CD4-positive, alpha-beta T cell treated with Interleukin-17A for 4 hours (primary cell): ENCODE measurements at regions not wholly inside any gene's neighbourhood (a gene's known extent, or its start where the extent isn't known, plus 50 kb on each side); places are given as distances from the start of the nearest gene placed in this dataset.

Experiments used
- DNase-seq: peaks from one replicate; pipeline ENCODE4 v3.0.0-alpha.2; 2020; ENCODE audit warnings: mixed read lengths

DNA sequence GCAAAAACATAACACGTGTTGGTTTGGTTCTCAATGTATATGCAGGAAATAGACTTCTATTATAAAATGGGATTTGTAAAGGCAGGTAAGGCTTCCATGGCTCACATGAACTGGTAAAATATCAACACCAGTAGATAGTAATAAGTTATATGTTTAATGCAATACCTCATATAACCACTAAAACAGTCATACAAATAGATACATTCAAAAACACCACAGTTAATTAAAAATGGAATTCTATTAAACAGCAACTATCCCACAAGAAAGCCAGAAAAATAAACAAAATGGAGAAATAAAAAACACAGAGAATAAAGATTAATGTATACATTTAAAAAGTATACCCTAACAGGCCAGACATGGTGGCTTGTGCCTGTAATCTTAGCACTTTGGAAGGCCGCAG lies 243.8 kb upstream of the LRATD1 start:
- no peak for DNase-seq

- no peak for DNase-seq
Observed at GRCh38 chr2:14396533-14397083, 235.9 kb upstream of the LRATD1 start.

DNA sequence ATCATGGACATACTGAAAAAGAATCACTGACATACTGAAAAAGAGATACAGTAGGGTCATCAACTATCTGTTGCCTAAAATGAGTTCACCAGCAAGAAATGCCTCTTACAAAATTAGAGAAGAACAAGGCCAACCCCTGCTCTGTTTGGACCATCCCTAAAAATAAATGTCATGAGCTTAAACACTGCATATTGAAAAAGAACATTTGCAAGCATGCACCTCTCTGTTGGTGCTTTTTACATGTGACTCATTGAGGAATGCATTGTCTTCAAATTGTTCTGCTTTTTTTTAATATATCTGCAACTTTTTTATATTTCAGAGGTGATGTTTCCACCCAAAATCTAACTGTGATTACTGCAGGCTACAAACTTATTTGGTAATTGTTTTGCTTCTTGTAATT lies 233.9 kb upstream of the LRATD1 start:
- no peak for DNase-seq

GRCh38 chr2:14401873-14402272 lies 230.6 kb upstream of the LRATD1 start:
- DNase-seq, result no peak

DNA sequence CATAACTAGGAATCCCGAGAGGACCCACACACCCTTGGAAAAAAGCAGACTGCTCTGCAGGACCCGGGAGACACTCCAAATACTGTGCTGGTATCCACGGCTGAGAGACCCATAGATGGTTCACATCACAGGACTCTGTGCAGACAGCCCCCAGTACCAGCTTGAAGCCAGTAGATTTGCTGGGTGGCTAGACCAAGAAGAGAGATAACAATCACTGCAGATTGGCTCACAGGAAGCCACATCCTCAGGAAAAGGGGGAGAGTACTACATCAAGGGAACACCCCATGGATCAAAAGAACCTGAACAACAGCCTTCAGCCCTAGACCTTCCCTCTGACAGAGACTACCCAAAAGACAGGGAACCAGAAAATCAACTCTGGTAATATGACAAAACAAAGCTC lies 223.8 kb upstream of the LRATD1 start:
- DNase-seq, result no peak

- DNase-seq, result no peak
Observed at GRCh38 chr2:14417551-14417950, 215.0 kb upstream of the LRATD1 start.

DNA sequence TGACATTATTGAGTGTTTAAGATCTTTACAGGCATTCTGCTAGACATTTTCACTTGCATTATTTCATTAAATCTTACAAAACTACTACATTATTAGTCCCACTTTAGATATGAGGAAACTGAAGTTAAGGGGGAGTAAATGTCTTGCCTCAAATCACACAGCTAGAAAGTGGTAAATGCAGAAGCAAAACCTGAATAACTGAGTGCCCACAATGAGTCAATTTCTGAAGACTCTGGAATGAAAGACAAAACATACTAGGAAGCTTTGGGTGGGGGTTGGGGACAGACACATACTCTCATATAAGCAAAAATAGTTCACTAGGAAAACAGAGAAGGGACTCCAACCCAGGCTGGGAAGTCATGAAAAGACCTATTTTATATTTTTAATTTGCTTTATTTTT lies 214.4 kb upstream of the LRATD1 start:
- no peak for DNase-seq

DNA sequence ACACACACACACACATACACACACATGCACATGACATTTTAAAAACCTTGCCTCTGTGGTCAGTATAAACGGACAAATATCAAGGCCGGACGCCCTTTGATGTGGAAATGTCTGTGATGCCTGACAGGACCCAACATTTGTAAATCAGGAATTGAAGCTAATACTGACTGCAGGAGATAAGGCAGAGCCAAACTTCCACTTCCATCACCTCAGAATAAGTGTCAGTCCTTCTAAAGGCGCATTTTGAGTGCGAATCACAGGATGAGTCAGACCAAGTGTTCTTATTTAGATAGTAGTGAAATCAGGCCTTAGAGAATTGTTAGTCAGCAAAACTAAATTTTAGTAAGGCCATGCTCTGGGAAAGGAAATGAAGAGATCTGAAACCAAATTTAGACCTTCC lies 211.7 kb upstream of the LRATD1 start:
- no peak for DNase-seq

DNA sequence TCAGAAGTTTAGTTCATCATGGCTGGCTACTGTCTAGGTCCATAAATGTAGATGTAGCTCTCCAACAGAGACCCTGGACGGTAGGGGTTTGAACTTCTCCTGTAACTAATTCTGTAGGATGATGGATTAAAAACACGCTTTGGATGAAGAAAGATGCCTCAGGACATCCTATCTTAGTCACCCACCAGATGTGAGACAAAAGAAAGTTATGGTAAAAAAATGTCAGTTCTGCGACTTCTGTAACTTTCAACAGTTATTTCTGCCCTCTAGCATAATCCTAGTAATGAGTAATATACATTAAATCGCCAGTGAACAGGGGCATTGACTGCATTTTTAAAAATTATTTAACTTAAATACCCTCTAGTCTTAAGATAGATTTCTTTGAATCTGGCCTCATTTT lies 210.1 kb upstream of the LRATD1 start:
- no peak for DNase-seq

- no peak for DNase-seq
Observed at GRCh38 chr2:14423145-14423906, 209.2 kb upstream of the LRATD1 start.

GRCh38 chr2:14424478-14425390 lies 207.8 kb upstream of the LRATD1 start:
- no peak for DNase-seq

DNA sequence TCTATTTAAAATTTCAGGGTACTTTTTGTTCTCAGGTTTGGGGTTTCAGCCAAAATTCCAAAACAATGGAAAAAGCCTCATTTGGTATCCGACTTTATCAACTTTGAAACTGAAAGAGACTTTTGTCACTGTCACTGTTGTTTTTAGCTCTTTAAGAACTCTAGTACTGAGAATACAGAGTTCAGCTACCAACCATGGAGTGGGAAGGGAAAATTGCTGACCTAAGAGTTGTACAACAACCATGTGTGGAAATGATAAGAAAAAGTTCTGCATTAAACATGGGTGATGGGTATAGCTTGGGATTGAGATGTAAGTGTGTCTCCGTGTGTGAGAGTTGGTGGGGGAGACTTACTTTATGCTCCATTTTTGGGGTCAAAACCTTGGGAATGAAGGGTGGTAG lies 206.6 kb upstream of the LRATD1 start:
- no peak for DNase-seq

- DNase-seq, result no peak
Observed at GRCh38 chr2:14428056-14428455, 204.5 kb upstream of the LRATD1 start.

DNA sequence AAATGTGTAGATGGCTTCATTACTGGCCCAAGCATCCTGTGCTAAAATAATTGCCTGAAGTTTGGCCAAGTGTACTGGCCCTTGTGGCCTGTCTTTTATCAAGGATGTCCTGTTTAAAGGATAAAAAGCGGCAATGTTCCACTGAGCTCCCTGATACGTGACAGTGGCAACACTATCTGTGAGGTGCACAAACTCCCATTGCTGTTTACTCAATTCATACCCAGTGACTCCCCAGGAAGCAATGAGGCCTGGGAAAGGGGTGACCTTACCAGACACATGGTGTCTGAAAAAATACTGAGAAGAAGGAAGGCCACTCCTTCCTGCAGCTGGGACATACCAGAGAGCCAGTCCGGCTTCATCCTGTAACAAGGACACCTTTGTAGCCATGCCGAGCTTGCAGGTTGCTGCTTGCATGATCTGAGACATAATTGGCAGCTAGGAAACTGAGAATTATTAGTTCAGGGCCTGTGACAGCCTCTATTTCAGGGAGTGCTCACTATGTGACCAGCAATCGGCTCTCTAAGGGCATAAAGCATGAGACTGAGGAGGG lies 198.5 kb upstream of the LRATD1 start:
- no peak for DNase-seq

DNA sequence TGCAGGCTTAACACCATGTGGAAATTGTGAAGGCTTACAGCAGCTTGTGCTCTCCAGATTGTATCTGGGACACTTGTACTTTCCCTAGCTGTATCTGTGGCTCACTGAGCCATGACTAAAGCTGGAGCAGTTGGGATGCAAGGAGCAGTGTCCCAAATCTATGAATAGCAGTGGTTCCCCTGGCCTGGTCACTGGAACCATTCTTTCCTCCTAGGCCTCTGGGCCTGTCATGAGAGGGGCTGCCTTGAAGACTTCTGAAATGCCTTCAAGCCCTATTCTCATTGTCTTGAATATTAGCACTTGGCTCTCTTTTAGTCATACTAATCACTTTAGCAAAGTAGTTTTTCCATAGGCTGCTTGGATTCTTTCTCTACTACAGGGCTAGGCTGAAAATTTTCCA lies 186.8 kb upstream of the LRATD1 start:
- DNase-seq, result no peak

DNA sequence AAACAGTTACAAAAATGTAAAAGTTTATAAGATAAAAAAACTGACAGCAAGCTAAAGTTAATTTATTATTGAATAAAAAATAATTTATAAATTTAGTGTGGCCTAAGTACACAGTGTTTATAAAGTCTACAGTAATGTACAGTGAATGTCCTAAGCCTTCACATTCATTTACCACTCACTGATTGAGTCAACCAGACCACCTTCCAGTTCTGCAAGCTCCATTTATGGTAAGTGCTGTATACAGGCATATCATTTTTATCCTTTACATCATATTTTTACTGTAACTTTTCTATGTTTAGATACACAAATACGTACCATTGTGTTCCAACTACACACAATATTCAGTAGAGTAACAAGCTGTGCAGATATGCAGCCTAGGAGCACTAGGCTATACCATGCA lies 184.2 kb upstream of the LRATD1 start:
- DNase-seq, result no peak

DNA sequence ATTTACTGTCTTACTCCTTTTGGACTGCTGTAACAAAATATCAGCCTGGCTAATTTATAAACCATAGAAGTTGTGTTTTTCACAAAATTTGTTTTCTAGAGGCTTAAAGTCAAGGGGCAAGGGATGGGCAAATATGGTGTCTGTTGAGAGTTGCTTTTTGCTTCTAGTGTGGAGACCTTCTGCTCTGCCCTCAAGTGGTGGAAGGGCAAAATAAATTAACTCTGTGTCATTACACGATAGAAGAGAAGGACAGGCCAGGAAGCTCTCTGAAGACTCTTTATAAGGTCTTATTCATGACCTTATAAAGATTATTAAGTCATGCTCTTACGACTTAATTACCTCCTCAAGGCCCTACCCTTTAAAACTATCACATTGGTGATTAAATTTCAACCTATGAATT lies 181.2 kb upstream of the LRATD1 start:
- no peak for DNase-seq

DNA sequence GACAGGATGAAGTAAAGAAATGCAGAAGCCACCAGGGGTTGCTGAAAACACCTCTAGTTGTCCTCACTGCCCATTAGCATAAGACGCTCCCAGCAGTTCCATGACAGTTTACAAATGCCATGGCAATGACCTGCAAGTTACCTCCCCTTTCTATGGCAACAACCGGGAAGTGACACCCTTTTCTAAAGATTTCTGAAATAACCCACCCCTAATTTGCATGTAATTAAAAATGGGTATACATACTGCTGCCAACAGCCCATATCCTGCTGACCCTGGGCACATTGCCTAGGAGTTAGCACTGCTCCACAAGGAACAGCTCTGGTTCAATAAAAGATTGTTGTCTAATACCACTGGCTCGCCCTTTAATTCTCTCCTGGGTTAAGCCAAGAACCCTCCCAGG lies 178.3 kb upstream of the LRATD1 start:
- no peak for DNase-seq

GRCh38 chr2:14459786-14460325 lies 172.7 kb upstream of the LRATD1 start:
- DNase-seq, result no peak

GRCh38 chr2:14475994-14476393 lies 156.5 kb upstream of the LRATD1 start:
- no peak for DNase-seq

GRCh38 chr2:14479486-14479885 lies 153.0 kb upstream of the LRATD1 start:
- DNase-seq, result no peak

DNA sequence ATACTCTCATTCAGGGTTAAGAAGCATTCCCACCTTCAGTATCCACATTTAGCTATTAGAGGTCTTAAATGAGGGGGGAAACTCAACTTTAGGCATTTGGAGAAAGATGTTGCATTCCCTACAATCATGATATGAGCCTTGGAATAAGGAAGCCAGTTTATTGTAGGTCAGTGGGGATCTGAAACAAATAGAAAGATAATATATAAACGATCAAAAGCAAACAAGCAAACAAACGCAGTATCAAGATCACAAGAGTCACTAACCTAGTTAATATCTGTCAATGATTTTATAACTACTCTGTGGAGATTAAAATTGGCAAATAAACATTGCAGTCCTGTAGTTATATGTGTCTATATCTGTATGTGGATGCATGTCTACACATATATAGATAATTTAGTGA lies 152.4 kb upstream of the LRATD1 start:
- no peak for DNase-seq

DNA sequence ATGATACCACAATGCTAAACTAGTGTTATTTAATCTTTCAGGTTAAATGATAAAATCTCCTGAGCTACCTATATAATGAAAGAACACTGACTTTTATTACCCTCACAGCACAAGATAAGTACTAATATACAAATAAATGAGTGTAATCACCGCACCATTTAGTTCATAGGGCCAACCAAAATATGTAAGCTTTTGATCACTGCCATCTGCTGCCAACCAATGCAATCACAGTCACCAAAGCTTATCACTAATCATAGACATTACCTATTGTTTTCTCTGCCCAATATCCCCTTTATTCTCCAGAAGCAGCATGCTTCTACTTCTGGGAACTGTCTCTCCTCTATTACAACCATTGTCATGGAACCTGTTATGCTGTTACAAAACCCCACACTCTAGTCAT lies 151.6 kb upstream of the LRATD1 start:
- DNase-seq, result no peak
